ENCODE measurements at regions not wholly inside any gene's neighbourhood (a gene's known extent, or its start where the extent isn't known, plus 50 kb on each side); places are given as distances from the start of the nearest gene placed in this dataset.
A peak's percentile ranks its signal among the peaks of the same experiment; 100 is the strongest.

DNA sequence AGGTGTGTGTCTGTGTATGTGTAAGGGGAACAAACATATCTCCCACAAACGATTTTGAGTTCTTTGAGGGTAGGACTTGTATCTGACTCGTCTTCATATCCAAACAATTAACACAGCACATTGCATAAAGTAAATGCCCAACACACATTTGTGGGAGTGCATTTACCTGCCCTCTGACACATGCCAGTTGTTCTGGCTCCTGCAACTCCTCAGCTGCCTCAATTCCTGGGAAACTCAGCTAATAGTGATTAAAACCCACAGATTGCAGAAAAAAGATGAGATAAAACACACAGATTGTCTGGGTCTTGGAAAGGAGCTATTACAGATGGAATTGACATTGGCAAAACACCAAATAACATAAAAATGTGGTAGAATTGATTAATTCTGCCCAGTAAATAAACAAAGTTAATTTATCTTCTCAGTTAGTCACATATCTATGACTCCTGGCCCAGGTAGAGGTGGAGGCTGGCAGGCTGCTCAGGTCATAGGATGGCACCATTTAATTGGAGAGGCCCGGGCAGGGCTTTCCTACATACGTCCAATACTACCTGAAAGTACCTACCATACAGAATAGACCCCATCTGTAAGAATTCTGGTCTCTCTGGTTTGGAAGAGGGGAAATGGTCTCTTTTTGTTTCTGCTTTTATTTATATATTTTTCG lies 71.5 kb upstream of the IFNGR1 start:
- H3K9me3 Mint-ChIP-seq, result no peaks in the 10 kb centered on the region
- DNase-seq (no peak), ATAC-seq (no peak)
- intact Hi-C loops (cut with micrococcal nuclease), result no loop called here
- no peak overlapping the region for H3K4me3 Mint-ChIP-seq
- H3K36me3 Mint-ChIP-seq (ENCODE audit: low read depth), result no peaks in the 10 kb centered on the region
- TF ChIP-seq, protein P1, sequence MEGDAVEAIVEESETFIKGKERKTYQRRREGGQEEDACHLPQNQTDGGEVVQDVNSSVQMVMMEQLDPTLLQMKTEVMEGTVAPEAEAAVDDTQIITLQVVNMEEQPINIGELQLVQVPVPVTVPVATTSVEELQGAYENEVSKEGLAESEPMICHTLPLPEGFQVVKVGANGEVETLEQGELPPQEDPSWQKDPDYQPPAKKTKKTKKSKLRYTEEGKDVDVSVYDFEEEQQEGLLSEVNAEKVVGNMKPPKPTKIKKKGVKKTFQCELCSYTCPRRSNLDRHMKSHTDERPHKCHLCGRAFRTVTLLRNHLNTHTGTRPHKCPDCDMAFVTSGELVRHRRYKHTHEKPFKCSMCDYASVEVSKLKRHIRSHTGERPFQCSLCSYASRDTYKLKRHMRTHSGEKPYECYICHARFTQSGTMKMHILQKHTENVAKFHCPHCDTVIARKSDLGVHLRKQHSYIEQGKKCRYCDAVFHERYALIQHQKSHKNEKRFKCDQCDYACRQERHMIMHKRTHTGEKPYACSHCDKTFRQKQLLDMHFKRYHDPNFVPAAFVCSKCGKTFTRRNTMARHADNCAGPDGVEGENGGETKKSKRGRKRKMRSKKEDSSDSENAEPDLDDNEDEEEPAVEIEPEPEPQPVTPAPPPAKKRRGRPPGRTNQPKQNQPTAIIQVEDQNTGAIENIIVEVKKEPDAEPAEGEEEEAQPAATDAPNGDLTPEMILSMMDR (IDR thresholded peaks at IDR 0.05), result no peak
- H3K27ac Mint-ChIP-seq, result no peak overlapping the region
- ChIA-PET POLR2A (no interaction called here), CTCF (interaction anchor here (2.4 kb wide), 1 partner anchor 19 kb away, joined by 6 read pairs; no protein-coding TSS in a partner anchor)
- H3K27me3 Mint-ChIP-seq, result peaks cover 4% of the 10 kb centered on the region
- peaks cover 5% of the 10 kb centered on the region for H3K4me1 Mint-ChIP-seq (ENCODE audit: low read depth)

DNA sequence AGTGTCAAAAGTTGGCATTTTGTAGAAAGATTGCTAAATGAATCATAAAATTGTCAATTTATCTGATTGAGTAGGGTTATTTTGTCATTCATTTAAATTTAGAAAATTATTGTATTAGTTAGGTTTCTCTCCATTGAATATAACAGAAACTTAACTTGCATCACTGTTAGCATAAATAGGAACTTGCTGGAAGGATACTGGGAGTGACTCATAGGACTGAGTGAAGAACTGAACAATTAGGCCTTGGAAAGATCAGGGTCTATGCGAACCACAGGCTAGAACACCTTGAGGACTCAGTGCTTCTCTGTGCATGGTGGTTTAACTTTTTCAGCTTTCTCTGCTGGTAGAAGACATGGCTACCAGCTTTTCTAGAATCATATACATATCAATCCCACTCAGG lies 67.7 kb upstream of the IFNGR1 start:
- no peak overlapping the region for H3K27ac Mint-ChIP-seq
- no peaks in the 10 kb centered on the region for H3K36me3 Mint-ChIP-seq (ENCODE audit: low read depth)
- no peak for ATAC-seq
- TF ChIP-seq, protein P1 (IDR thresholded peaks at IDR 0.05), result no peak
- CTCF ChIA-PET, result interaction anchor here (1.3 kb wide), 1 partner anchor 27 kb away, joined by 4 read pairs; no protein-coding TSS in a partner anchor
- peaks cover 18% of the 10 kb centered on the region for H3K27me3 Mint-ChIP-seq
- no peaks in the 10 kb centered on the region for H3K9me3 Mint-ChIP-seq
- DNase-seq, result no peak
- POLR2A ChIA-PET, result no interaction called here
- no peak overlapping the region for H3K4me3 Mint-ChIP-seq
- intact Hi-C loops (cut with micrococcal nuclease), result no loop called here
- H3K4me1 Mint-ChIP-seq (ENCODE audit: low read depth), result peaks cover 10% of the 10 kb centered on the region

DNA sequence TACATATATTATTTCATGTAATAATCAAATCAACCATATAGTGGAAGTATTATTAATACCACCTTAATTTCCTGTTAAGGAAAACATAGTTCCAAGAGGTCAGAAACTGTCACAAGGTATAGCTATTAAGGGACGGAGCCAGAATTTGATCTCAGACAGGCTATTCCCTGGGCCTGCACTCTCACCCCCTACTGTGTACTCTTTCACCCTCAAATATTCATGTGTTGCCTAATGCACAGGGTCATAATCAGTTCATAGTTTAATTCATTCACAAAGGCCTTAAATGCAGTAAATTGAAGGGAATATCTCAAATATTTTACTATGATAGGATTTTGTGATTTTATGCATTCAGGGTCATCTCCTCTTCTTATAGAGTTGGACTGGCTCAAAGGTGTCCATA lies 67.2 kb upstream of the IFNGR1 start:
- Mint-ChIP-seq H3K36me3 (ENCODE audit: low read depth) (no peaks in the 10 kb centered on the region), H3K4me3 (no peak overlapping the region), H3K4me1 (ENCODE audit: low read depth) (peaks cover 8% of the 10 kb centered on the region), H3K9me3 (no peaks in the 10 kb centered on the region), H3K27me3 (peaks cover 18% of the 10 kb centered on the region), H3K27ac (no peak overlapping the region)
- POLR2A ChIA-PET, result no interaction called here
- CTCF ChIA-PET, result interaction anchor here (1.3 kb wide), 1 partner anchor 28 kb away, joined by 4 read pairs; no protein-coding TSS in a partner anchor
- intact Hi-C loops (cut with micrococcal nuclease), result no loop called here
- no peak for ATAC-seq
- no peak for DNase-seq
- TF ChIP-seq, protein P1 (IDR thresholded peaks at IDR 0.05), result no peak

DNA sequence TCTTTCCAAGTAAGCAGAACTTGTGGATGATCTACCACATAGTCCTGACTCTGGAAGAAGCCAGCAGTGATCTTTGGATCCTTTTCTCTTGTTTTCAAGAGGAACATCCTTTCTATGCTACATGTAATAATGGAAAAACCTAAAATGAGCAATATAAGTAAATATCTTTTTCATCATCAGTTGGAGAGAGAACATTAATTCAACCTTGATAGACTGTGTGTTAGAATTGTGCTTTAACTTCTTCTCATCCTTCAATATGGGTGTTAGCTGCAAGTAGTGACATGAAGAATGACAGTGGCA lies 65.6 kb upstream of the IFNGR1 start:
- no peak overlapping the region for H3K4me3 Mint-ChIP-seq
- POLR2A ChIA-PET, result interaction anchor here (1.8 kb wide), 1 partner anchor 10 kb away, joined by 5 read pairs; no protein-coding TSS in a partner anchor
- H3K27ac Mint-ChIP-seq, result no peak overlapping the region
- H3K9me3 Mint-ChIP-seq, result no peaks in the 10 kb centered on the region
- H3K27me3 Mint-ChIP-seq, result peaks cover 17% of the 10 kb centered on the region
- TF ChIP-seq, protein P1 (IDR thresholded peaks at IDR 0.05), result no peak
- DNase-seq (no peak), ATAC-seq (no peak)
- intact Hi-C loops (cut with micrococcal nuclease), result no loop called here
- CTCF ChIA-PET, result interaction anchor here (1.0 to 1.7 kb wide), 3 partner anchors 13 to 30 kb away, joined by 3 to 6 read pairs (median 4); no protein-coding TSS in a partner anchor
- no peaks in the 10 kb centered on the region for H3K36me3 Mint-ChIP-seq (ENCODE audit: low read depth)
- H3K4me1 Mint-ChIP-seq (ENCODE audit: low read depth), result peaks cover 5% of the 10 kb centered on the region

DNA sequence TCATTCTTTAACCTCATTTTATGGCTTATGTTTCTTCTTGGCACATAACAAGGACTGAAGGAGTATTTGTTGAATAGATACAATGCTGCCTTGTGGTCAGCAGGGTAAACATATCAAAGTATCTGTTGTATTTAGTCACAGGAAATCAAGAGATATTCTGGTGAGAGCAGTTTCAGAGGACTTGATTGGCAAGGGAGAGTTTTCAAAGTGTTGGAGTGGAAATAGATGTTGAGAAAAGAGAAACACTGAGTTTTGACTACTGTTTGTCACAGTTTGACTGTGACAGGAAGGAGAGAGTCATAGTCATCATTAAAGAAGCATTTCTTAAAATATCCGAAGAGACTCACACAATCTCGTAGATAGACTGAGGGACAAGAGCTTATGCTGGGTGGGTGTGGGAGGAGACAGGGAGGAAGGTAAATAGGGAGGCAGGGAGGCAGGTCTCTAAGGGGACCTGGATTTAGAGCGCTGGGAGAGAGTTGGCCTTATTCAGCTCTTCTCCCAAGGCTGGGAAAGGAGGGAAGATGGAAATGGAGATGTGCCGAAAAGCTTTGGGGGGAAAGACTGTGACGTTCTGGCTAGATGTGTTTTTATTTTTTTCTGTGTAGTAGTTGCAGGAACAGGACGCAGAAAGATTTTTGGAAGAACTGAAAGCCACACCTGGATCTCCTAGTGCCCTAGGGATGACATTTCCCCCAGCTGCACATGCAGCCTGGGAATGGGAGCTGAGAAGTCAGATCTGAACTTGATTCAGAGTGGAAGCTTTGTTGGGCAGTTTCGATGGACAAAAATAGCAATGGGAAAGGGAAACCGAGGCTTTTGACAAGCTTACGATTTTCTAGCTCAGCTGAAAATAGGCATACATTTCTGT lies 65.0 kb upstream of the IFNGR1 start:
- DNase-seq, result no peak
- CTCF ChIA-PET, result interaction anchor here (1.0 to 1.7 kb wide), 3 partner anchors 13 to 31 kb away, joined by 3 to 6 read pairs (median 4); no protein-coding TSS in a partner anchor
- intact Hi-C loops (cut with micrococcal nuclease), result no loop called here
- no peak overlapping the region for H3K4me3 Mint-ChIP-seq
- peaks cover 17% of the 10 kb centered on the region for H3K27me3 Mint-ChIP-seq
- no peaks in the 10 kb centered on the region for H3K9me3 Mint-ChIP-seq
- H3K36me3 Mint-ChIP-seq (ENCODE audit: low read depth), result no peaks in the 10 kb centered on the region
- peak; percentile 81 for ATAC-seq
- POLR2A ChIA-PET, result interaction anchor here (1.8 kb wide), 1 partner anchor 9 kb away, joined by 5 read pairs; no protein-coding TSS in a partner anchor
- TF ChIP-seq, protein P1 (IDR thresholded peaks at IDR 0.05), result no peak
- H3K27ac Mint-ChIP-seq, result no peak overlapping the region
- peaks cover 5% of the 10 kb centered on the region for H3K4me1 Mint-ChIP-seq (ENCODE audit: low read depth)
